ENCODE measurements at regions not wholly inside any gene's neighbourhood (a gene's known extent, or its start where the extent isn't known, plus 50 kb on each side); places are given as distances from the start of the nearest gene placed in this dataset.

DNA sequence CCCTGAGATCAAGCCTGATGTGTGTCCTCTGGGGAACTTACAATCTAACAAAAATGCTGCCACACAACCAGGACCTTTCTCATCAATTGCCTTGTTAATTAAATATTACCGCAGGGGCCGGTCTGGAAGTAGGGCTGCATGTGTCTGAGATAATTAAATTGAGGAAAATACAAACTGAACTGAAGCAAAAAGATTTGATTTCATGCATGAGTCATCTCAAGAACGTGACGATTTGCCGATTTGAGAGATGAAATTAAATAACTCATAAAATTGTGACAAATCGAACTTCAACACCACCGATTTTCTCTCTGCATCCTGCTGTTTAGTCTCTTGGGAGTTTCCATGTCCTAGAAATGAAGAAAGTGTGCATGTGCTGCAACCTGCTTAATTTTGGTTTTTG lies 94.6 kb upstream of the DAAM1 start:
- Histone ChIP-seq H3K79me2 (ENCODE audit: insufficient read depth, low read length) (no peaks in the 10 kb centered on the region), H3K4me3 (ENCODE audit: low read depth in 1 of 2, low read length in 2 of 2) (no peak overlapping the region), H3K9me3 (ENCODE audit: insufficient read depth, low read length, severe bottlenecking) (no peaks in the 10 kb centered on the region), H3K4me1 (ENCODE audit: insufficient read depth, low read length) (no peaks in the 10 kb centered on the region), H3K36me3 (ENCODE audit: insufficient read depth, low read length) (no peaks in the 10 kb centered on the region), H3K27me3 (ENCODE audit: insufficient read depth, low read length, poor library complexity) (peaks cover 42% of the 10 kb centered on the region), H2AFZ (ENCODE audit: low read depth, low read length) (no peak overlapping the region), H3K9ac (ENCODE audit: low read depth, low read length) (no peak overlapping the region), H3K4me2 (ENCODE audit: insufficient read depth, low read length) (no peak overlapping the region), H3K27ac (ENCODE audit: low read length) (no peak overlapping the region), H4K20me1 (ENCODE audit: insufficient read depth, low read length) (no peaks in the 10 kb centered on the region)
- TF ChIP-seq EZH2 (IDR thresholded peaks at IDR 0.05; ENCODE audit: borderline replicate concordance, low read depth, low read length, severe bottlenecking) = no peak
- TF ChIP-seq, protein P1, sequence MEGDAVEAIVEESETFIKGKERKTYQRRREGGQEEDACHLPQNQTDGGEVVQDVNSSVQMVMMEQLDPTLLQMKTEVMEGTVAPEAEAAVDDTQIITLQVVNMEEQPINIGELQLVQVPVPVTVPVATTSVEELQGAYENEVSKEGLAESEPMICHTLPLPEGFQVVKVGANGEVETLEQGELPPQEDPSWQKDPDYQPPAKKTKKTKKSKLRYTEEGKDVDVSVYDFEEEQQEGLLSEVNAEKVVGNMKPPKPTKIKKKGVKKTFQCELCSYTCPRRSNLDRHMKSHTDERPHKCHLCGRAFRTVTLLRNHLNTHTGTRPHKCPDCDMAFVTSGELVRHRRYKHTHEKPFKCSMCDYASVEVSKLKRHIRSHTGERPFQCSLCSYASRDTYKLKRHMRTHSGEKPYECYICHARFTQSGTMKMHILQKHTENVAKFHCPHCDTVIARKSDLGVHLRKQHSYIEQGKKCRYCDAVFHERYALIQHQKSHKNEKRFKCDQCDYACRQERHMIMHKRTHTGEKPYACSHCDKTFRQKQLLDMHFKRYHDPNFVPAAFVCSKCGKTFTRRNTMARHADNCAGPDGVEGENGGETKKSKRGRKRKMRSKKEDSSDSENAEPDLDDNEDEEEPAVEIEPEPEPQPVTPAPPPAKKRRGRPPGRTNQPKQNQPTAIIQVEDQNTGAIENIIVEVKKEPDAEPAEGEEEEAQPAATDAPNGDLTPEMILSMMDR (IDR thresholded peaks at IDR 0.05; ENCODE audit: borderline replicate concordance, extremely low read depth, low read length, poor library complexity, severe bottlenecking) = no peak
- ATAC-seq (ENCODE audit: insufficient read depth, low read depth) = no peak
- no peak for DNase-seq

DNA sequence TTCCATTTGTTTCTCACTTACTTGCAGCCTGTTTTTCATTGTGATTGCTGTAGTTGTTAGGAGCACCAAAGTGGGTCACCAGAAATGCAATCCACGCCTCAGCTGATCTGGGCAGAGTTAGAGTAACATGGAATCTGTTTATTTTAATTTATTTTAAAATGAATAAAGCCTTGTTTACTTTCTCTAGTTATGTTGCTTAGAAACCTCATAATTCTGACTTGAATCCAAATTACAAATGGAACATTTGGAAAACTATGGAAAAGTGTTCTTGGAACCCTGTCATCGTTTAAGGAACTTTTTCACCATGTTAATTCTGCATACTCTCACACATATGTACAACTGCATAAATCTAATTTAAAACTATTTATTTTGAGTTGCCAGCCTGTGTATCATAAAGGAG lies 92.2 kb upstream of the DAAM1 start:
- no peak overlapping the region for H3K27ac ChIP-seq (ENCODE audit: low read length)
- H3K36me3 ChIP-seq (ENCODE audit: insufficient read depth, low read length) = no peaks in the 10 kb centered on the region
- H2AFZ ChIP-seq (ENCODE audit: low read depth, low read length) = no peak overlapping the region
- ATAC-seq (ENCODE audit: insufficient read depth, low read depth) (no peak), DNase-seq (no peak)
- no peaks in the 10 kb centered on the region for H3K79me2 ChIP-seq (ENCODE audit: insufficient read depth, low read length)
- H3K4me1 ChIP-seq (ENCODE audit: insufficient read depth, low read length) = no peaks in the 10 kb centered on the region
- no peak overlapping the region for H3K4me3 ChIP-seq (ENCODE audit: low read depth in 1 of 2, low read length in 2 of 2)
- no peaks in the 10 kb centered on the region for H3K9me3 ChIP-seq (ENCODE audit: insufficient read depth, low read length, severe bottlenecking)
- no peak overlapping the region for H3K4me2 ChIP-seq (ENCODE audit: insufficient read depth, low read length)
- no peak overlapping the region for H3K9ac ChIP-seq (ENCODE audit: low read depth, low read length)
- no peaks in the 10 kb centered on the region for H4K20me1 ChIP-seq (ENCODE audit: insufficient read depth, low read length)
- peaks cover 39% of the 10 kb centered on the region for H3K27me3 ChIP-seq (ENCODE audit: insufficient read depth, low read length, poor library complexity)
- no peak for TF ChIP-seq EZH2 (IDR thresholded peaks at IDR 0.05; ENCODE audit: borderline replicate concordance, low read depth, low read length, severe bottlenecking)
- TF ChIP-seq, protein P1 (IDR thresholded peaks at IDR 0.05; ENCODE audit: borderline replicate concordance, extremely low read depth, low read length, poor library complexity, severe bottlenecking) = no peak

DNA sequence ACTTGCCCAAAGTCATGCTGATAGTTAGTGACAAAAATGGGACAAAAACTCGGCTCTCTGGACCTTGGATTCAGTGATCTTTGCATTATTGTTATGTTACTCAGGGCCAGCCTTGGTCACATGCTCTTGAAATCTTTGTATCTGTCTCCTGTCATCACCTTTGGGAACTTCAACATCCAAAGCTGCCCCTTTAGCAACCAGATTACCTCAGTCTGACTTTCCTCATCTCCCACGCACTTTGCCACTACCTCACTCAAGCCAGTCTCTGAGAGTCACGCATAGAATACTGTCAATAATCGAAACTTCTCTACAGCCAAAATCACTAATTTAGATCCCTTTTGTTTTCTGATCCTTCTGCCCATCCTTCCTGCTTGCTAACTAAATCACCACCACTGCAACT lies 90.8 kb upstream of the DAAM1 start:
- Histone ChIP-seq H3K4me2 (ENCODE audit: insufficient read depth, low read length) (no peak overlapping the region), H3K4me1 (ENCODE audit: insufficient read depth, low read length) (no peaks in the 10 kb centered on the region), H4K20me1 (ENCODE audit: insufficient read depth, low read length) (no peaks in the 10 kb centered on the region), H3K9me3 (ENCODE audit: insufficient read depth, low read length, severe bottlenecking) (no peaks in the 10 kb centered on the region), H3K9ac (ENCODE audit: low read depth, low read length) (no peak overlapping the region), H3K79me2 (ENCODE audit: insufficient read depth, low read length) (no peaks in the 10 kb centered on the region), H3K27me3 (ENCODE audit: insufficient read depth, low read length, poor library complexity) (peaks cover 29% of the 10 kb centered on the region), H2AFZ (ENCODE audit: low read depth, low read length) (no peak overlapping the region), H3K27ac (ENCODE audit: low read length) (no peak overlapping the region), H3K4me3 (ENCODE audit: low read depth in 1 of 2, low read length in 2 of 2) (no peak overlapping the region), H3K36me3 (ENCODE audit: insufficient read depth, low read length) (no peaks in the 10 kb centered on the region)
- no peak for ATAC-seq (ENCODE audit: insufficient read depth, low read depth)
- DNase-seq = no peak
- TF ChIP-seq, protein P1 (IDR thresholded peaks at IDR 0.05; ENCODE audit: borderline replicate concordance, extremely low read depth, low read length, poor library complexity, severe bottlenecking) = no peak
- TF ChIP-seq EZH2 (IDR thresholded peaks at IDR 0.05; ENCODE audit: borderline replicate concordance, low read depth, low read length, severe bottlenecking) = no peak

DNA sequence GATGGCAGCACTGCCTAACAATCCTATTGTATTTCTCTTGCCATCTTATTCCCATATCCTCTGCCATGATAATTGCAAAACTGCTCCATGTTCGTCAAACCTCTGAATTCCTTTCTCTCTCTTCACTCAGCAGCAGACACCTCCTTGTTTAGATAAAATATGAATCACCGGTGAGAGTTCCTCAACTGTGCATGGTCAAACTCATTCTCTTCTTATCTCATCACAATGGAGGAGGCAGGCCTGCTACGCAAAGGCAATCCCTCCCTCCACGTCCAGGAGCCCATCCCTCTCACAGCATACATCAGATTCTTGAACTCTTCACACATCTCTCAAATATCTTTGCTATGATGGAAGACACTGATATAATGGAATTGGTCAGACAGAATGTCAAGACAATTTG lies 90.1 kb upstream of the DAAM1 start:
- H3K27ac ChIP-seq (ENCODE audit: low read length) = no peak overlapping the region
- H3K27me3 ChIP-seq (ENCODE audit: insufficient read depth, low read length, poor library complexity) = peaks cover 26% of the 10 kb centered on the region
- no peak overlapping the region for H3K9ac ChIP-seq (ENCODE audit: low read depth, low read length)
- H4K20me1 ChIP-seq (ENCODE audit: insufficient read depth, low read length) = no peaks in the 10 kb centered on the region
- H3K4me1 ChIP-seq (ENCODE audit: insufficient read depth, low read length) = no peaks in the 10 kb centered on the region
- H3K4me3 ChIP-seq (ENCODE audit: low read depth in 1 of 2, low read length in 2 of 2) = no peak overlapping the region
- DNase-seq (no peak), ATAC-seq (ENCODE audit: insufficient read depth, low read depth) (no peak)
- H3K4me2 ChIP-seq (ENCODE audit: insufficient read depth, low read length) = no peak overlapping the region
- TF ChIP-seq EZH2 (IDR thresholded peaks at IDR 0.05; ENCODE audit: borderline replicate concordance, low read depth, low read length, severe bottlenecking) = no peak
- TF ChIP-seq, protein P1 (IDR thresholded peaks at IDR 0.05; ENCODE audit: borderline replicate concordance, extremely low read depth, low read length, poor library complexity, severe bottlenecking) = no peak
- no peaks in the 10 kb centered on the region for H3K9me3 ChIP-seq (ENCODE audit: insufficient read depth, low read length, severe bottlenecking)
- H2AFZ ChIP-seq (ENCODE audit: low read depth, low read length) = no peak overlapping the region
- no peaks in the 10 kb centered on the region for H3K36me3 ChIP-seq (ENCODE audit: insufficient read depth, low read length)
- H3K79me2 ChIP-seq (ENCODE audit: insufficient read depth, low read length) = no peaks in the 10 kb centered on the region

Data from DND-41 (cell line).